Stomach (tissue), 4 donors: ENCODE measurements at regions not wholly inside any gene's neighbourhood (a gene's known extent, or its start where the extent isn't known, plus 50 kb on each side); places are given as distances from the start of the nearest gene placed in this dataset.

Experiments used
- EP300 ChIP-seq: sonication (generic); formaldehyde crosslinking; IDR thresholded peaks from one replicate; pipeline ENCODE4 v1.6.1; 2017; ENCODE audit warnings: antibody characterized with exemption
- POLR2A ChIP-seq, 4 donors: fragments of 450-650 bp; IDR thresholded peaks; one replicate each; pipeline ENCODE4 v1.6.1; 2016; ENCODE audit warnings: antibody characterized with exemption in 4 of 4, control low read depth in 2 of 4, mild to moderate bottlenecking in 1 of 4, moderate library complexity in 1 of 4
- POLR2AphosphoS5 ChIP-seq, 3 donors: sonication (generic); formaldehyde crosslinking; IDR thresholded peaks; one replicate each; pipeline ENCODE4 v1.6.1; 2016; ENCODE audit warnings: antibody characterized with exemption in 3 of 3
- TF ChIP-seq, protein P1 (sequence below), 7 experiments: fragments of 450-650 bp in 4 of 7; fragments of 200-600 bp in 3 of 7; sonication (generic) in 3 of 7; IDR thresholded peaks; one replicate each; pipeline ENCODE4 v1.5.1; 2016 to 2019; ENCODE audit warnings: antibody characterized with exemption in 7 of 7, control low read depth in 2 of 7, mild to moderate bottlenecking in 1 of 7

DNA sequence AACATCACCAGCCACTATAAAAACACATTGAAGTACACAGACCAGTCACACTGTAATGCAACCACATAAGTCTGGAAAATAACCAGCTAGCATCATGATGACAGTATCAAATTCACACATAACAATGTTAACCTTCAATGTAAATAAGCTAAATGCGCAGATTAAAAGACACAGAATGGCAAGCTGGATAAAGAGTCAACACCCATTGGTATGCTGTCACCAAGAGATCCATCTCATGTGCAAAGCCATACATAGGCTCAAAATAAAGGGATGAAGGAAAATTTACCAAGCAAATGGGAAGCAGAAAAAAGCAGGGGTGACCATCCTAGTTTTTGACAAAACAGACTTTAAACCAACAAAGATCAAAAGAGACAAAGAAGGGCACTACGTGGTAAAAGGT, 110.8 kb downstream of the NR4A2 start:
- TF ChIP-seq, protein P1, sequence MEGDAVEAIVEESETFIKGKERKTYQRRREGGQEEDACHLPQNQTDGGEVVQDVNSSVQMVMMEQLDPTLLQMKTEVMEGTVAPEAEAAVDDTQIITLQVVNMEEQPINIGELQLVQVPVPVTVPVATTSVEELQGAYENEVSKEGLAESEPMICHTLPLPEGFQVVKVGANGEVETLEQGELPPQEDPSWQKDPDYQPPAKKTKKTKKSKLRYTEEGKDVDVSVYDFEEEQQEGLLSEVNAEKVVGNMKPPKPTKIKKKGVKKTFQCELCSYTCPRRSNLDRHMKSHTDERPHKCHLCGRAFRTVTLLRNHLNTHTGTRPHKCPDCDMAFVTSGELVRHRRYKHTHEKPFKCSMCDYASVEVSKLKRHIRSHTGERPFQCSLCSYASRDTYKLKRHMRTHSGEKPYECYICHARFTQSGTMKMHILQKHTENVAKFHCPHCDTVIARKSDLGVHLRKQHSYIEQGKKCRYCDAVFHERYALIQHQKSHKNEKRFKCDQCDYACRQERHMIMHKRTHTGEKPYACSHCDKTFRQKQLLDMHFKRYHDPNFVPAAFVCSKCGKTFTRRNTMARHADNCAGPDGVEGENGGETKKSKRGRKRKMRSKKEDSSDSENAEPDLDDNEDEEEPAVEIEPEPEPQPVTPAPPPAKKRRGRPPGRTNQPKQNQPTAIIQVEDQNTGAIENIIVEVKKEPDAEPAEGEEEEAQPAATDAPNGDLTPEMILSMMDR (IDR thresholded peaks at IDR 0.05), result no peak
- TF ChIP-seq POLR2A (IDR thresholded peaks at IDR 0.05) (no peak), POLR2AphosphoS5 (IDR thresholded peaks at IDR 0.05) (no peak), EP300 (no peak)
